IMR-90 (cell line): ENCODE measurements at regions not wholly inside any gene's neighbourhood (a gene's known extent, or its start where the extent isn't known, plus 50 kb on each side); places are given as distances from the start of the nearest gene placed in this dataset.

Experiments used
- ATAC-seq: fragments of 200-7000 bp; cut with Tn5 transposase; 2 replicates; pipeline ENCODE4 v1.9.1; 2020; ENCODE audit warnings: low read depth, mild to moderate bottlenecking, moderate library complexity
- BruUV-seq: library from RNA; stranded (reverse); fragments of 400-500 nt; replicated peaks from 2 replicates; lab custom pipeline; 2021; lab: Mats Ljungman, UMichigan
- CTCF ChIA-PET: fragments of 300-600 bp; formaldehyde crosslinking; extraction: SDS; loops from one replicate; lab custom pipeline; 2021; ENCODE audit warnings: antibody characterized with exemption; lab: Yijun Ruan, JAX
- POLR2A ChIA-PET: fragments of 300-600 bp; sonication (Branson Sonifier 250); formaldehyde crosslinking; loops from one replicate; lab custom pipeline; 2022; ENCODE audit warnings: antibody characterized with exemption; ENCODE audit not compliant: unreplicated experiment; lab: Charles Lee
- DNase-seq: peaks from one replicate; pipeline ENCODE4 v3.0.0; 2013
- H2AFZ ChIP-seq: replicated peaks from 2 replicates; pipeline ENCODE3; 2013; ENCODE audit warnings: low read length, mild to moderate bottlenecking; ENCODE audit not compliant: poor library complexity
- H2AK5ac ChIP-seq: 2 replicates; pipeline ENCODE4 v1.6.1; 2013; ENCODE audit warnings: low read depth, low read length, inconsistent platforms
- H2AK9ac ChIP-seq: replicated peaks from 2 replicates; pipeline ENCODE3; 2013; ENCODE audit warnings: mild to moderate bottlenecking, low read depth, low read length, moderate library complexity; ENCODE audit not compliant: poor library complexity
- H2BK120ac ChIP-seq: 2 replicates; pipeline ENCODE4 v1.6.1; 2013; ENCODE audit warnings: low read depth, low read length, inconsistent platforms
- H2BK15ac ChIP-seq: 3 replicates; pipeline ENCODE4 v1.6.1; 2013; ENCODE audit warnings: low read depth, low read length, inconsistent platforms
- H2BK20ac ChIP-seq: 2 replicates; pipeline ENCODE4 v1.6.1; 2013; ENCODE audit warnings: low read depth, mild to moderate bottlenecking, inconsistent platforms, low read length, moderate library complexity
- H2BK5ac ChIP-seq: 2 replicates; pipeline ENCODE4 v1.6.1; 2013; ENCODE audit warnings: mild to moderate bottlenecking, low read depth, low read length, inconsistent platforms; ENCODE audit not compliant: poor library complexity, severe bottlenecking
- H3K14ac ChIP-seq: replicated peaks from 2 replicates; pipeline ENCODE4 v1.6.1; 2013; ENCODE audit warnings: low read depth, low read length, inconsistent platforms
- H3K18ac ChIP-seq: 2 replicates; pipeline ENCODE4 v1.6.1; 2013; ENCODE audit warnings: low read depth, low read length, control low read depth
- H3K23ac ChIP-seq: 2 replicates; pipeline ENCODE4 v1.6.1; 2013; ENCODE audit warnings: low read depth, low read length, inconsistent platforms
- H3K27ac ChIP-seq: 2 replicates; pipeline ENCODE4 v1.5.1; 2013; ENCODE audit warnings: mild to moderate bottlenecking, control low read depth, low read length; ENCODE audit not compliant: insufficient read depth
- H3K27me3 ChIP-seq: 2 replicates; pipeline ENCODE4 v1.6.1; 2013; ENCODE audit warnings: low read length; ENCODE audit not compliant: control insufficient read depth, insufficient read depth
- H3K36me3 ChIP-seq: 2 replicates; pipeline ENCODE4 v1.6.1; 2013; ENCODE audit warnings: low read length, mixed read lengths; ENCODE audit not compliant: control insufficient read depth, insufficient read depth
- H3K4ac ChIP-seq: 2 replicates; pipeline ENCODE4 v1.6.1; 2013; ENCODE audit warnings: low read depth, low read length, inconsistent platforms
- H3K4me1 ChIP-seq: 2 replicates; pipeline ENCODE4 v1.6.1; 2013; ENCODE audit warnings: low read length, mixed read lengths; ENCODE audit not compliant: control insufficient read depth, insufficient read depth
- H3K4me2 ChIP-seq: 2 replicates; pipeline ENCODE4 v1.6.1; 2013; ENCODE audit warnings: low read depth, mild to moderate bottlenecking, control low read depth, low read length, moderate library complexity
- H3K4me3 ChIP-seq: 2 replicates; pipeline ENCODE4 v1.5.1; 2013; ENCODE audit warnings: low read depth, mild to moderate bottlenecking, control low read depth, low read length, moderate library complexity; ENCODE audit not compliant: insufficient read depth
- H3K56ac ChIP-seq: 2 replicates; pipeline ENCODE4 v1.6.1; 2013; ENCODE audit warnings: low read length, inconsistent platforms; ENCODE audit not compliant: insufficient read depth; ENCODE audit errors: extremely low read depth
- H3K79me1 ChIP-seq, 2 experiments: 2 replicates each; pipeline ENCODE4 v1.6.1; 2013; ENCODE audit warnings: low read length in 2 of 2, inconsistent platforms in 1 of 2, low read depth in 1 of 2
- H3K9ac ChIP-seq: 2 replicates; pipeline ENCODE4 v1.6.1; 2013; ENCODE audit warnings: low read depth, low read length, control low read depth
- H3K9me1 ChIP-seq: 2 replicates; pipeline ENCODE4 v1.6.1; 2013; ENCODE audit warnings: low read length, inconsistent platforms; ENCODE audit not compliant: insufficient read depth
- H3K9me3 ChIP-seq: 2 replicates; pipeline ENCODE4 v1.6.1; 2013; ENCODE audit warnings: low read length; ENCODE audit not compliant: control insufficient read depth, insufficient read depth
- H4K20me1 ChIP-seq: 2 replicates; pipeline ENCODE4 v1.6.1; 2013; ENCODE audit warnings: low read length, inconsistent platforms; ENCODE audit not compliant: insufficient read depth
- H4K5ac ChIP-seq: 2 replicates; pipeline ENCODE4 v1.6.1; 2013; ENCODE audit warnings: mild to moderate bottlenecking, low read depth, low read length, control low read depth
- H4K8ac ChIP-seq, 2 experiments: 2 replicates each; pipeline ENCODE4 v1.6.1; 2013; ENCODE audit warnings: low read depth in 2 of 2, low read length in 2 of 2, control low read depth in 1 of 2, inconsistent platforms in 1 of 2
- H4K91ac ChIP-seq: 2 replicates; pipeline ENCODE4 v1.6.1; 2013; ENCODE audit warnings: low read depth, low read length, inconsistent platforms; ENCODE audit not compliant: insufficient read depth
- BHLHE40 ChIP-seq: fragments of 150-350 bp; IDR thresholded peaks from 2 replicates; pipeline ENCODE4 v1.6.1; 2016; ENCODE audit warnings: mild to moderate bottlenecking, low read depth, low read length
- CEBPB ChIP-seq: IDR thresholded peaks from 2 replicates; pipeline ENCODE4 v1.6.1; 2012; ENCODE audit warnings: low read depth, low read length, improper control_type of control experiment
- CHD1 ChIP-seq: IDR thresholded peaks from 2 replicates; pipeline ENCODE4 v1.6.1; 2012; ENCODE audit warnings: low read depth, low read length, improper control_type of control experiment
- CTCF ChIP-seq: conservative IDR thresholded peaks from 2 replicates; pipeline ENCODE4 v1.5.1; 2012; ENCODE audit warnings: mild to moderate bottlenecking, low read depth, low read length, improper control_type of control experiment
- FOS ChIP-seq: fragments of 150-350 bp; IDR thresholded peaks from 2 replicates; pipeline ENCODE4 v1.6.1; 2016; ENCODE audit warnings: low read depth, low read length
- MAFK ChIP-seq: IDR thresholded peaks from 2 replicates; pipeline ENCODE4 v1.6.1; 2012; ENCODE audit warnings: low read depth, low read length, improper control_type of control experiment
- MAZ ChIP-seq: IDR thresholded peaks from 2 replicates; pipeline ENCODE4 v1.6.1; 2012; ENCODE audit warnings: low read depth, mild to moderate bottlenecking, low read length, improper control_type of control experiment, moderate library complexity, borderline replicate concordance
- MXI1 ChIP-seq: IDR thresholded peaks from 2 replicates; pipeline ENCODE4 v1.6.1; 2012; ENCODE audit warnings: low read depth, mild to moderate bottlenecking, low read length, moderate library complexity, borderline replicate concordance
- NFE2L2 ChIP-seq: fragments of 150-350 bp; IDR thresholded peaks from 2 replicates; pipeline ENCODE4 v1.6.1; 2016; ENCODE audit warnings: low read depth, mild to moderate bottlenecking, low read length
- POLR2A ChIP-seq: IDR thresholded peaks from 2 replicates; pipeline ENCODE4 v1.6.1; 2012; ENCODE audit warnings: mild to moderate bottlenecking, low read depth, low read length
- RAD21 ChIP-seq: IDR thresholded peaks from 2 replicates; pipeline ENCODE4 v1.6.1; 2012; ENCODE audit warnings: low read length, improper control_type of control experiment
- RCOR1 ChIP-seq: IDR thresholded peaks from 2 replicates; pipeline ENCODE4 v1.6.1; 2012; ENCODE audit warnings: mild to moderate bottlenecking, low read length, improper control_type of control experiment; ENCODE audit not compliant: insufficient replicate concordance
- RFX5 ChIP-seq: IDR thresholded peaks from 2 replicates; pipeline ENCODE4 v1.8.0; 2012; ENCODE audit warnings: low read depth, mild to moderate bottlenecking, low read length, moderate library complexity
- SMC3 ChIP-seq: fragments of 150-350 bp; IDR thresholded peaks from 2 replicates; pipeline ENCODE4 v1.6.1; 2016; ENCODE audit warnings: low read depth, mild to moderate bottlenecking, antibody characterized with exemption, low read length, moderate library complexity
- USF2 ChIP-seq: fragments of 150-350 bp; IDR thresholded peaks from 2 replicates; pipeline ENCODE4 v1.6.1; 2017; ENCODE audit warnings: mild to moderate bottlenecking, antibody characterized with exemption, low read length, low read depth
- WGBS, 2 experiments: methylation state at CpG; one replicate each; pipeline versions ENCODE4 v1.1.5 to v1.1.7; 2013; ENCODE audit warnings: missing lambda C conversion rate in 2 of 2; ENCODE audit not compliant: insufficient read length in 1 of 2; ENCODE audit errors: extremely low coverage in 2 of 2; 5-methylcytosine and 5-hydroxymethylcytosine counted together
- dilution Hi-C: fragments of 300-500 bp; cut with HindIII; formaldehyde crosslinking; loops from one replicate; pipeline ENCODE4 v1.14.3; 2018; ENCODE audit warnings: low sequenced_read_pairs; ENCODE audit not compliant: unreplicated experiment
- in situ Hi-C: fragments of 300-500 bp; cut with MboI; formaldehyde crosslinking; loops from 3 replicates; pipeline ENCODE4 v1.14.3; 2019; ENCODE audit warnings: low sequenced_read_pairs, inconsistent platforms, mixed read lengths
- intact Hi-C: fragments of 100-400 bp; cut with micrococcal nuclease; formaldehyde crosslinking; loops from 2 replicates; pipeline ENCODE4 v1.10.0; 2022
- TF ChIP-seq, protein P1 (sequence below): fragments of 150-350 bp; IDR thresholded peaks from 2 replicates; pipeline ENCODE4 v1.6.1; 2016; ENCODE audit warnings: low read depth, mild to moderate bottlenecking, low read length, moderate library complexity, borderline replicate concordance

DNA sequence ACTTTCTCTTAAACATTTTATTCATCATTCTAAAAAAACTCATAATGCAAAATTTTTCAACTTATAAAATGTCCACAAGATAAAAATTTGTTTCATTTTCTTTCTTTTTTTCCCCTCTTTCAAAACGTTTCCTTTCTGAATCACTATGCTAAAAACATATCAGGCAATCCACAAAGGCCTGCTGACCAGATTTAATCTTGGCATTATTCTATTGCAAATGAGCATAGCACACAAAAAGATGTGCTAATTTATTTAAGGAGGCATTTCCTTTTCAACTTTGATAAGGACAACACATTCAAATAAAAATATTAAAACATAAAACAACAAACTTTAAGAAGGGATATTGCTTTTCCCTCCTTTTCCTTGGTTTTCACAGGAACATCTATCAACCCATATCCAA is 215.3 kb upstream of the FOXD3 start:
- POLR2A ChIA-PET, result no interaction called here
- no peak overlapping the region for H2BK5ac ChIP-seq
- no peak overlapping the region for H2AFZ ChIP-seq
- no peak overlapping the region for H3K23ac ChIP-seq
- H3K79me1 ChIP-seq, result no peaks in the 10 kb centered on the region
- no peak overlapping the region for H3K56ac ChIP-seq
- no peak overlapping the region for H2AK5ac ChIP-seq
- H4K5ac ChIP-seq, result no peak overlapping the region
- no TSS peak for BruUV-seq
- CTCF ChIA-PET, result interaction anchor here (0.6 kb wide), 2 partner anchors 11 to 1563 kb away, joined by 3 to 4 read pairs; no protein-coding TSS in a partner anchor
- H3K4me1 ChIP-seq, result no peaks in the 10 kb centered on the region
- no peak overlapping the region for H3K27ac ChIP-seq
- no peaks in the 10 kb centered on the region for H3K9me1 ChIP-seq
- H3K14ac ChIP-seq, result no peak overlapping the region
- DNase-seq (no peak), ATAC-seq (no peak)
- H2BK20ac ChIP-seq, result no peak overlapping the region
- H3K36me3 ChIP-seq, result no peaks in the 10 kb centered on the region
- no peak overlapping the region for H3K4me3 ChIP-seq
- no CpG with 5 or more reads among the region's 1 CpG for WGBS, 2 experiments
- dilution Hi-C loops, result no loop called here
- H3K9ac ChIP-seq, result no peak overlapping the region
- H2AK9ac ChIP-seq, result no peak overlapping the region
- no peak overlapping the region for H2BK15ac ChIP-seq
- H3K18ac ChIP-seq, result no peak overlapping the region
- no peak overlapping the region for H2BK120ac ChIP-seq
- no peaks in the 10 kb centered on the region for H3K9me3 ChIP-seq
- H3K4ac ChIP-seq, result no peak overlapping the region
- no peak overlapping the region for H4K91ac ChIP-seq
- in situ Hi-C loops, result no loop called here
- TF ChIP-seq SMC3 (no peak), RCOR1 (no peak), MXI1 (no peak), CHD1 (no peak), RAD21 (no peak), BHLHE40 (no peak), NFE2L2 (no peak), FOS (no peak), RFX5 (no peak), USF2 (no peak), CTCF (no peak), POLR2A (no peak), CEBPB (no peak), MAFK (no peak), MAZ (no peak)
- TF ChIP-seq, protein P1, sequence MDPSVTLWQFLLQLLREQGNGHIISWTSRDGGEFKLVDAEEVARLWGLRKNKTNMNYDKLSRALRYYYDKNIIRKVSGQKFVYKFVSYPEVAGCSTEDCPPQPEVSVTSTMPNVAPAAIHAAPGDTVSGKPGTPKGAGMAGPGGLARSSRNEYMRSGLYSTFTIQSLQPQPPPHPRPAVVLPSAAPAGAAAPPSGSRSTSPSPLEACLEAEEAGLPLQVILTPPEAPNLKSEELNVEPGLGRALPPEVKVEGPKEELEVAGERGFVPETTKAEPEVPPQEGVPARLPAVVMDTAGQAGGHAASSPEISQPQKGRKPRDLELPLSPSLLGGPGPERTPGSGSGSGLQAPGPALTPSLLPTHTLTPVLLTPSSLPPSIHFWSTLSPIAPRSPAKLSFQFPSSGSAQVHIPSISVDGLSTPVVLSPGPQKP, result no peak
- intact Hi-C loops, result no loop called here
- H4K20me1 ChIP-seq, result no peaks in the 10 kb centered on the region
- no peak overlapping the region for H3K4me2 ChIP-seq
- no peaks in the 10 kb centered on the region for H3K27me3 ChIP-seq
- no peak overlapping the region for H4K8ac ChIP-seq
